ENCODE measurements at regions not wholly inside any gene's neighbourhood (a gene's known extent, or its start where the extent isn't known, plus 50 kb on each side); places are given as distances from the start of the nearest gene placed in this dataset.

GRCh38 chr11:45725121-45725520 is 59.7 kb upstream of the CHST1 start:
- 79% methylated on average over 3 of the region's 3 CpGs for WGBS
- no peak overlapping the region for H3K27ac ChIP-seq
- no peak for DNase-seq (ENCODE audit: low spot score in 2 of 2)
- no peaks in the 10 kb centered on the region for H3K9me3 ChIP-seq
- no peak for TF ChIP-seq POLR2A (IDR thresholded peaks at IDR 0.05)
- TF ChIP-seq EP300 (IDR thresholded peaks at IDR 0.05), result no peak
- TF ChIP-seq POLR2AphosphoS5 (IDR thresholded peaks at IDR 0.05), result no peak
- TF ChIP-seq, protein P1, sequence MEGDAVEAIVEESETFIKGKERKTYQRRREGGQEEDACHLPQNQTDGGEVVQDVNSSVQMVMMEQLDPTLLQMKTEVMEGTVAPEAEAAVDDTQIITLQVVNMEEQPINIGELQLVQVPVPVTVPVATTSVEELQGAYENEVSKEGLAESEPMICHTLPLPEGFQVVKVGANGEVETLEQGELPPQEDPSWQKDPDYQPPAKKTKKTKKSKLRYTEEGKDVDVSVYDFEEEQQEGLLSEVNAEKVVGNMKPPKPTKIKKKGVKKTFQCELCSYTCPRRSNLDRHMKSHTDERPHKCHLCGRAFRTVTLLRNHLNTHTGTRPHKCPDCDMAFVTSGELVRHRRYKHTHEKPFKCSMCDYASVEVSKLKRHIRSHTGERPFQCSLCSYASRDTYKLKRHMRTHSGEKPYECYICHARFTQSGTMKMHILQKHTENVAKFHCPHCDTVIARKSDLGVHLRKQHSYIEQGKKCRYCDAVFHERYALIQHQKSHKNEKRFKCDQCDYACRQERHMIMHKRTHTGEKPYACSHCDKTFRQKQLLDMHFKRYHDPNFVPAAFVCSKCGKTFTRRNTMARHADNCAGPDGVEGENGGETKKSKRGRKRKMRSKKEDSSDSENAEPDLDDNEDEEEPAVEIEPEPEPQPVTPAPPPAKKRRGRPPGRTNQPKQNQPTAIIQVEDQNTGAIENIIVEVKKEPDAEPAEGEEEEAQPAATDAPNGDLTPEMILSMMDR (IDR thresholded peaks at IDR 0.05), result no peak
- H3K4me3 ChIP-seq, result no peak overlapping the region
- no peaks in the 10 kb centered on the region for H3K27me3 ChIP-seq
- no peaks in the 10 kb centered on the region for H3K4me1 ChIP-seq
- no peaks in the 10 kb centered on the region for H3K36me3 ChIP-seq

DNA sequence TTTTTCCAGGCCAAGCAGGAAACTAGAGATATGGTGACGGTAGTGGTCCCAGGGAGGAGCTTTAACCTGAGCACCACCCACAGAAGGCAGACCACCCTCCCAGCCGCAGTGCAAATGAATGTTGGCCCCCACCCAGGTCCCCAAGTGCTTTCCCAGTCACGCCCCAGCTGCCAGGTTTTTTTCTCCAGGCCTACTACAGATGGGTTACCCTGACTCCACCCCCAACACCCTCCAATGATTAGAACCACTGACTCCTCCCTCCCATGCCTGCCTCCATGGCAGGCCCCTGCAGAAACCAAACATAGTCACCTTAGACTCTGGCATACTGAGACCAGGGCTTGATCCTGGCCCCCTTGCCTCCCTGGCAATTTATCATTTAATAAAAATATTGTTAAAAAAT is 58.7 kb upstream of the CHST1 start:
- H3K27me3 ChIP-seq, result no peaks in the 10 kb centered on the region
- H3K4me3 ChIP-seq, result no peak overlapping the region
- no peak for DNase-seq (ENCODE audit: low spot score in 2 of 2)
- H3K27ac ChIP-seq, result no peak overlapping the region
- no peaks in the 10 kb centered on the region for H3K9me3 ChIP-seq
- no peaks in the 10 kb centered on the region for H3K4me1 ChIP-seq
- H3K36me3 ChIP-seq, result no peaks in the 10 kb centered on the region
- WGBS, result 49% methylated on average over 3 of the region's 3 CpGs
- TF ChIP-seq, protein P1 (IDR thresholded peaks at IDR 0.05), result no peak
- no peak for TF ChIP-seq POLR2AphosphoS5 (IDR thresholded peaks at IDR 0.05)
- no peak for TF ChIP-seq EP300 (IDR thresholded peaks at IDR 0.05)
- TF ChIP-seq POLR2A (IDR thresholded peaks at IDR 0.05), result no peak

DNA sequence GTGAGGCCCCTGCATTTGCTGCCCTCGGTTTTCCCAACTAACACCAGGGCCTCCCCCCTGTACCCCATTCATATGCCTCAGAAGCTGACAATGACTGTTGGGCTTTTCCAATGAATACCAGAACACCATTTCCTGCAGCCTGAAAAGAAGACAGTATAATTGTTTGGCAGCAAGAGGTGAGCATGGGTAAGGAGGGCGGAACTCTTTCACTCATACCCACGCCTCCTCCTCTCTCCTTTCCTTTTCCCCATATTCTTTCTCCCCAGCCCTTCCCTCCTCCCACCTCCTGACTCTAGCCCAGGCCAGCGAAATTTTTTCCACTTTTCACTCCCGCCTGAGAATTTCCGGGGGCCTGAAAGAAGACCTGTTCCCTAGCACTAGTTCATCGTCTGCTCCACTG is 58.0 kb upstream of the CHST1 start:
- H3K27me3 ChIP-seq, result no peaks in the 10 kb centered on the region
- H3K27ac ChIP-seq, result no peak overlapping the region
- no peak overlapping the region for H3K4me3 ChIP-seq
- H3K9me3 ChIP-seq, result no peaks in the 10 kb centered on the region
- WGBS, result 70% methylated on average over 7 of the region's 7 CpGs
- no peak for DNase-seq (ENCODE audit: low spot score in 2 of 2)
- H3K4me1 ChIP-seq, result no peaks in the 10 kb centered on the region
- H3K36me3 ChIP-seq, result no peaks in the 10 kb centered on the region
- TF ChIP-seq POLR2AphosphoS5 (IDR thresholded peaks at IDR 0.05), result no peak
- TF ChIP-seq POLR2A (IDR thresholded peaks at IDR 0.05), result no peak
- TF ChIP-seq EP300 (IDR thresholded peaks at IDR 0.05), result no peak
- TF ChIP-seq, protein P1 (IDR thresholded peaks at IDR 0.05), result no peak

DNA sequence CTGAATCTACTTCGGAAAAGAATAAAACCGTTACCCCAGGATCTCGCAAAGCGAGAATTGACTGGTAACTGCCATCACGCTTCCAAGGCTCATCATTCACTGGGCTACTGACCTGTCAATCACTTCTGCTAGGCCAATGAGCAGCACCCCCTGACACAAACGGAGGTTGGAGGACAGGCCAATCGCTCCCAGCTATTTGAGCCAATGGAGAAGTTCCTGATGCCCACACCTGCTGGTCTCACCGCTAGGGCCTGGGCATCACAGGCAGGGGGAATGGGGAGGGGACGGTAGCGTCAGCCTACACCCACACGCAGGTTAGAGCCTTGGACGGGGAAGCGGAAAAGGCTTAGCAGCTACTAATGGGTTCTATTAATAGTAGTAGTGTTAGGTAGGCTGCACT is 56.7 kb upstream of the CHST1 start:
- Histone ChIP-seq H3K36me3 (no peaks in the 10 kb centered on the region), H3K4me3 (no peak overlapping the region), H3K27ac (no peak overlapping the region), H3K4me1 (no peaks in the 10 kb centered on the region), H3K9me3 (no peaks in the 10 kb centered on the region), H3K27me3 (no peaks in the 10 kb centered on the region)
- WGBS, result 91% methylated on average over 8 of the region's 13 CpGs
- TF ChIP-seq EP300 (IDR thresholded peaks at IDR 0.05), result no peak
- no peak for TF ChIP-seq POLR2A (IDR thresholded peaks at IDR 0.05)
- TF ChIP-seq POLR2AphosphoS5 (IDR thresholded peaks at IDR 0.05), result no peak
- TF ChIP-seq, protein P1 (IDR thresholded peaks at IDR 0.05), result no peak
- DNase-seq (ENCODE audit: low spot score in 2 of 2), result no peak

GRCh38 chr11:45717526-45717925 is 52.1 kb upstream of the CHST1 start:
- DNase-seq (ENCODE audit: low spot score in 2 of 2), result no peak

More at GRCh38 chr11:45717526-45717925, 52.1 kb upstream of the CHST1 start:
- no peaks in the 10 kb centered on the region for H3K9me3 ChIP-seq
- no peaks in the 10 kb centered on the region for H3K4me1 ChIP-seq
- H3K27me3 ChIP-seq, result no peaks in the 10 kb centered on the region
- no peak overlapping the region for H3K4me3 ChIP-seq
- no peak for TF ChIP-seq POLR2A (IDR thresholded peaks at IDR 0.05)
- TF ChIP-seq EP300 (IDR thresholded peaks at IDR 0.05), result no peak
- TF ChIP-seq, protein P1 (IDR thresholded peaks at IDR 0.05), result no peak
- no peak for TF ChIP-seq POLR2AphosphoS5 (IDR thresholded peaks at IDR 0.05)
- H3K27ac ChIP-seq, result no peak overlapping the region
- WGBS, result 75% methylated on average over 8 of the region's 8 CpGs
- no peaks in the 10 kb centered on the region for H3K36me3 ChIP-seq
